ENCODE measurements at regions not wholly inside any gene's neighbourhood (a gene's known extent, or its start where the extent isn't known, plus 50 kb on each side); places are given as distances from the start of the nearest gene placed in this dataset.

DNA sequence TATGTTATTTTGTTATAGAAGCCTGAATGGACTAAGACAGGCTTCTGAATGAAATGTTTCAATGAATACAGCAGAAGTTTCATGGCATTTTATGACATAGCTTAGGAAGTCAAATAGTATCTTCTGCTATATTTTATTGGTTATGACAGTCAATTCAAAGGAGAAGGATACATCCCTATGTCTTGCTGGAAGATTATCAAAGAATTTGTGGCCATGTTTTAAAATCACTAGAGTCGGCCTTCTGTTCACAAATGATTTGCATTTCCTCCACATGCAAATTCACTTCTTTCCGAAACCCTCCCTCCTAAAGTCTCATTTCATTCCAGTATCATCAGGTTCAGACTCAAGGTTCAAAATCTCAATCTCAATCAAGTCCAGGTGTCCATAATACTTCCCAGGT is 679.2 kb upstream of the ADAMTS5 start:
- no peak for FAIRE-seq
- H2AFZ ChIP-seq (ENCODE audit: low read depth, low read length) = no peak overlapping the region
- H3K4me3 ChIP-seq (replicated peaks in 1 of 3; ENCODE audit: insufficient read depth in 1 of 3, low read depth in 1 of 3, low read length in 3 of 3) = no peak overlapping the region

More for the DNA sequence above, 679.2 kb upstream of the ADAMTS5 start:
- dilution Hi-C loops (cut with MboI; ENCODE audit: extremely low pct_ligation_motif_present, low sequenced_read_pairs) (no loop called here), intact Hi-C loops (cut with micrococcal nuclease) (loop anchor here (5.0 to 10.0 kb wide), 2 partner anchors 129 to 879 kb away; no protein-coding TSS in a partner anchor)
- no peaks in the 10 kb centered on the region for H3K79me2 ChIP-seq (ENCODE audit: control insufficient read depth, insufficient read depth, low read length)
- peaks cover 34% of the 10 kb centered on the region for H3K4me1 ChIP-seq (ENCODE audit: control insufficient read depth, extremely low read depth, insufficient read depth, low read length)
- TF ChIP-seq, protein P1, sequence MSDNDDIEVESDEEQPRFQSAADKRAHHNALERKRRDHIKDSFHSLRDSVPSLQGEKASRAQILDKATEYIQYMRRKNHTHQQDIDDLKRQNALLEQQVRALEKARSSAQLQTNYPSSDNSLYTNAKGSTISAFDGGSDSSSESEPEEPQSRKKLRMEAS (IDR thresholded peaks at IDR 0.05; ENCODE audit: insufficient read depth, insufficient read length) = no peak
- TF ChIP-seq POLR2AphosphoS5 (IDR thresholded peaks at IDR 0.05; ENCODE audit: insufficient read depth, low read depth, low read length) (no peak), EZH2 (IDR thresholded peaks at IDR 0.05; ENCODE audit: borderline replicate concordance, low read depth, low read length, severe bottlenecking) (no peak), FOS (IDR thresholded peaks at IDR 0.05; ENCODE audit: borderline replicate concordance, insufficient read depth, low read length) (no peak), GATA2 (IDR thresholded peaks at IDR 0.05; ENCODE audit: insufficient read depth, insufficient read length, low read depth, low read length) (no peak), POLR2A (IDR thresholded peaks at IDR 0.05; ENCODE audit: low read depth, low read length) (no peak), JUN (IDR thresholded peaks at IDR 0.05; ENCODE audit: borderline replicate concordance, insufficient read depth, insufficient read length, low read depth) (no peak), MYC (IDR thresholded peaks at IDR 0.05; ENCODE audit: low read depth, low read length) (no peak)
- TF ChIP-seq, protein P2, sequence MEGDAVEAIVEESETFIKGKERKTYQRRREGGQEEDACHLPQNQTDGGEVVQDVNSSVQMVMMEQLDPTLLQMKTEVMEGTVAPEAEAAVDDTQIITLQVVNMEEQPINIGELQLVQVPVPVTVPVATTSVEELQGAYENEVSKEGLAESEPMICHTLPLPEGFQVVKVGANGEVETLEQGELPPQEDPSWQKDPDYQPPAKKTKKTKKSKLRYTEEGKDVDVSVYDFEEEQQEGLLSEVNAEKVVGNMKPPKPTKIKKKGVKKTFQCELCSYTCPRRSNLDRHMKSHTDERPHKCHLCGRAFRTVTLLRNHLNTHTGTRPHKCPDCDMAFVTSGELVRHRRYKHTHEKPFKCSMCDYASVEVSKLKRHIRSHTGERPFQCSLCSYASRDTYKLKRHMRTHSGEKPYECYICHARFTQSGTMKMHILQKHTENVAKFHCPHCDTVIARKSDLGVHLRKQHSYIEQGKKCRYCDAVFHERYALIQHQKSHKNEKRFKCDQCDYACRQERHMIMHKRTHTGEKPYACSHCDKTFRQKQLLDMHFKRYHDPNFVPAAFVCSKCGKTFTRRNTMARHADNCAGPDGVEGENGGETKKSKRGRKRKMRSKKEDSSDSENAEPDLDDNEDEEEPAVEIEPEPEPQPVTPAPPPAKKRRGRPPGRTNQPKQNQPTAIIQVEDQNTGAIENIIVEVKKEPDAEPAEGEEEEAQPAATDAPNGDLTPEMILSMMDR (IDR thresholded peaks at IDR 0.05; ENCODE audit: extremely low read depth in 1 of 2, insufficient read depth in 1 of 2, low read depth in 1 of 2, low read length in 2 of 2) = no peak
- ChIA-PET POLR2A (no interaction called here), CTCF (no interaction called here)
- no peaks in the 10 kb centered on the region for H3K27me3 ChIP-seq (ENCODE audit: control insufficient read depth in 2 of 2, insufficient read depth in 2 of 2, low read length in 2 of 2)
- no peaks in the 10 kb centered on the region for H3K9me3 ChIP-seq (replicated peaks; ENCODE audit: control insufficient read depth, insufficient read depth, low read length)
- H3K4me2 ChIP-seq (ENCODE audit: insufficient read depth, low read length) = no peak overlapping the region
- H3K9ac ChIP-seq (replicated peaks; ENCODE audit: extremely low read depth, insufficient read depth, low read length) = no peak overlapping the region
- H3K36me3 ChIP-seq (ENCODE audit: control insufficient read depth in 2 of 2, extremely low read depth in 1 of 2, insufficient read depth in 2 of 2, low read length in 2 of 2) = no peaks in the 10 kb centered on the region
- H3K27ac ChIP-seq (ENCODE audit: insufficient read depth, low read depth, low read length) = no peak overlapping the region
- no TSS peak for BruUV-seq (replicated peaks)
- DNase-seq (ENCODE audit: low read depth, low spot score) = no peak
- no peaks in the 10 kb centered on the region for H4K20me1 ChIP-seq (replicated peaks; ENCODE audit: control insufficient read depth, extremely low read depth, insufficient read depth, low read length)
- no peaks in the 10 kb centered on the region for H3K9me1 ChIP-seq (replicated peaks; ENCODE audit: control insufficient read depth, extremely low read depth, insufficient read depth, low read length)
